NCI-H526 treated with DMSO at 0.1 percent for 48 hours (cell line): ENCODE measurements at regions not wholly inside any gene's neighbourhood (a gene's known extent, or its start where the extent isn't known, plus 50 kb on each side); places are given as distances from the start of the nearest gene placed in this dataset.
"Not testable (repeated sequence)": the region's sequence is repeated elsewhere in the genome, so short reads cannot be mapped to it uniquely, and the experiment has no call there.

ENCODE experiments used
- DNase-seq: peaks from one replicate; lab custom pipeline; 2025; lab: John Stamatoyannopoulos, UW

GRCh38 chr3:139201446-139202225 is 142.2 kb upstream of the MRPS22 start:
- no peak for DNase-seq

- peak; percentile 26 for DNase-seq
Observed at GRCh38 chr3:139202226-139202958, 141.4 kb upstream of the MRPS22 start.

- no peak for DNase-seq
Observed at GRCh38 chr3:139202959-139203349, 140.9 kb upstream of the MRPS22 start.

- no peak for DNase-seq
Observed at GRCh38 chr3:139203752-139204151, 140.1 kb upstream of the MRPS22 start.

DNA sequence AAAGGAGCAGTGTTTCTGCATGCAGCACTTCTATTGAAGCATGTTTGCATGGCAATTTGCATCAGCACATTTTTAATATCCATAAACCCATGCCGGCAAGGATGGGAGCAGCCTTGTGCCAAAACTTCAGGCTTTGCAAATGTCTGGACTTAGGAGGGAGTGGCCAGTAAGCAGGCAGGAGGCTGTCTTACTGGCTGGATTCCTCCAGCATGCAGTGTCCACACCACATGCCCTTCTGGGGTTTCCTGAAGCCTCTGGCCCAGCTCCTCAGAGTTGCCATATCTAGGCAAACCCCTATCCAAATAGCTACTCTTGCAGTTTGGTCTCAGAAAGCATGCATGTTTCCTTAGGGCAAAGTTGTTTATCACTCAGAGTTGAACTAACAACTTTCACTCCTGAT is 139.1 kb upstream of the MRPS22 start:
- peak; percentile 71 for DNase-seq

DNA sequence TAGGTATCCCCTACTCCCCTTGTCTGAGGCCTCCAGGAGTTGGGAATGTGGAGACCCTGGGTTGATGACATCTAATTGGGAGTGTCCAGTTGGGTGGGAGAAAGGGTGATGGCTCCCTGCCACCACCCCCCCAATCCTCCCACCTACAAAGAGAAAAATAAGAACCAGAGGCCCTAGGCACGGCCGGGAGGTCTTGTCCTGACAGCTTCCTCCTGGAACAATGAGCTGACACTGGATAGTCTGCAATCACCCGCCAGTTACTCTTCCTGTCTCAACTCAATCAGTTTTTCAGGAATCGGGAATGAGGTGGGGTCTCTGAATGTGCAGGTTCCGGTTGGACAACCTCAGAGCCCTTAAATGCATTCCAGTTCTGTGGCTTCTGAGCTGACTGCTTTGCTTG is 129.9 kb upstream of the MRPS22 start:
- no peak for DNase-seq

GRCh38 chr3:139216958-139217357 is 126.9 kb upstream of the MRPS22 start:
- no peak for DNase-seq

- DNase-seq: no peak
Observed at GRCh38 chr3:139217633-139218032, 126.2 kb upstream of the MRPS22 start.

GRCh38 chr3:139218046-139218445 is 125.8 kb upstream of the MRPS22 start:
- no peak for DNase-seq

GRCh38 chr3:139219463-139219862 is 124.4 kb upstream of the MRPS22 start:
- DNase-seq: no peak

DNA sequence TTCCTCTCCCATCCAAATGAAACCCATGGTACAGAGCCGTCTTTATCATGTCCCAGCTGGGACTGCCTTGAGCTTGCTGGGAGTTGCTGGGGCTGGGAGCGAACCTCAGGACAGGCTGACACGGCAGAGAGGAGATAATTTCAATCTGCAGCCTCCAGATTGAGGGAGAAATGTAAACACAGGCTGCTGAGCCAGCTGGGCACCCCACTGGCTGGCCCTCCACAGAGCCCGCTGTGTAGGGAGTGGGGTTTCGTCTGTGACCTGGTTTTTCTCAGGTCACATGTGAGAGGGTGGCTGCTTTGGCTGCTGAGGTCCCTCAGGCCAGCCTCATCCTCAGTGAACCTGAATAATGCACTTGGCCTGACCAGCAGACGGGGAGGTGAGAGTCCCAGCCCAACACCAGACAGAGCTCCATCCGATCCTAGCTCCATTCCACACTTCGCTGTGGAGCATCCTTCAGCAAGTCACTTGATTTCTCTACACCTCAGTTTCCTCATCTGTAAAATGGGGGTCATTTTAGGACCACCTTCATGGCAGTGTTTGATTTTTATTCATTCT is 121.6 kb upstream of the MRPS22 start:
- DNase-seq: no peak

DNA sequence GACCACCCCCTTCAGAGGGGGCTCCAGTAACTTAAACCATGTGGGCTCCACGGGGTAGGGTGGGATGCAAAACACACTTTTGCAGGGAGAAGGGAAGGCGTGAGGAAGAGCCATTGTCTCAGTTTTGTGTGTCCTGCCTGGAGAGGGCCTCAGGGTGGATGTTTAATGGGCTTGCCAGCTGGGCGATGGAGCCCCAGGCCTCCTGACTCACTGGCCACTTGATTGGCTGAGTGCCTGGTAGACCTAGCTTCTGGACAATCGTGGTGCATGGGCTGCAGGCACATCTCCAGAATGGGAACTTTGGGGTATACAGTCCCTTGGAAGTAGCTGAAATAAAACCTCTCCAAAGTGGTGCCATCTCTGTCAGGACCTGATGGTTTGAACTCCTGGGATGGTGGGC is 118.3 kb upstream of the MRPS22 start:
- DNase-seq: no peak

DNA sequence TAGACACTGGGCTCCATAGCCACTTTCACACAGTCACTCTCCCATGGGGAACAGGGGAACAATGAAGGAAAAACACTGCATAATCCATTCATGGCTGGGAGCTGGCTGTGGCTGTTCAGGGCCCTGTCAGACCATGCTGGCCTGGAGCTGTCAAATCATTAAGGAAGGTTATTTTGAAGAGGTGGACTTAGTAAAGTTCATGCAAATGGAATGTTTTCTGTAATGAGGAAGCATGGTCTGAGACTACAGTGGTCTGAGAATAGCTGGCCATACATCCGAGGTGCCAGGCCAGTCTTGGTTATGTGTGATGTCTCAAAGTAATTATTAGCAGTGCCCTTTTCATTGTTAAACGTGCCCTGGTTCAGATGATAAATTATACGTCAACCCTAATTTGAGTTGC is 117.1 kb upstream of the MRPS22 start:
- DNase-seq: no peak

GRCh38 chr3:139227165-139227564 is 116.7 kb upstream of the MRPS22 start:
- no peak for DNase-seq

DNA sequence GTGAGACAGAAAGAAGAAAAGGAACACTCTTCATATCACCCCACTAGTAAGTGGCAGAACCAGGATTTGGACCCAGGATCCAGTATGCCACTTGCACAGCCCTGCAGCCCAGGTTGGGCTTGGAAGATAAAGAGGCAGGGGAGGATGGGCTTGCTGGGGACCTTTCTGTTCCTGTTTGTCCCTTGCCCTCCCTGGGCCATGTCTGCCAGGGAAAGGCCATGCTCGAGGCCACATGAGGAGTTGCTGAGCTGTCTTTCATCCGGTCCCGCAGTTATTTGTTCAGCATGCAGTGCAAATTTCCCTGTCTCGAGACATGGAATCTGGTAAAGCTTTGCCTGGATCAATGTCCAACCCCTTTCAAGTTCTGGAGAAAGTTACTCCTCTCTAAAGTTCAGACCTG is 116.0 kb upstream of the MRPS22 start:
- no peak for DNase-seq

DNA sequence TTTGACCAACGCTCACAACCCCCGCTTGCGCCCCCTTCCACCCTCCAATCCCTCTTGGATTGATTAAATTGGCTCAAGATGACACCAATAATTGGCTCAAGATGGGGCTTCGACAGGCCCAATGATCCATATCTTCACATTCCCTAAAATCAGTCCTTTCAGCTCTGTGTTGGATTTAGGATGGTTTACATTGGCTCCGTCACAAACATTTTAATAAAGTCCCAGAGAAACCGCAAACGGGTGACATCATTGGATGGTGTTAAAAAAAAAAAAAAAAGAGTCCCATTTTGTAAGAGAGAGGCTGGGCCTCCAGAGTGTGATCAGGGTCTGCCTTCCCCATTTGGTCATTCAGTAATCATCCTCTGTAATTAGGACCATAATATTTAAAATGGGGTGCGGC is 113.4 kb upstream of the MRPS22 start:
- no peak for DNase-seq

- no peak for DNase-seq
Observed at GRCh38 chr3:139231555-139232281, 112.1 kb upstream of the MRPS22 start.

GRCh38 chr3:139232341-139232740 is 111.5 kb upstream of the MRPS22 start:
- not testable (repeated sequence) for DNase-seq

GRCh38 chr3:139234491-139234890 is 109.3 kb upstream of the MRPS22 start:
- DNase-seq: no peak

- DNase-seq: no peak
Observed at GRCh38 chr3:139235192-139235591, 108.6 kb upstream of the MRPS22 start.

- DNase-seq: no peak
Observed at GRCh38 chr3:139236336-139236735, 107.5 kb upstream of the MRPS22 start.

DNA sequence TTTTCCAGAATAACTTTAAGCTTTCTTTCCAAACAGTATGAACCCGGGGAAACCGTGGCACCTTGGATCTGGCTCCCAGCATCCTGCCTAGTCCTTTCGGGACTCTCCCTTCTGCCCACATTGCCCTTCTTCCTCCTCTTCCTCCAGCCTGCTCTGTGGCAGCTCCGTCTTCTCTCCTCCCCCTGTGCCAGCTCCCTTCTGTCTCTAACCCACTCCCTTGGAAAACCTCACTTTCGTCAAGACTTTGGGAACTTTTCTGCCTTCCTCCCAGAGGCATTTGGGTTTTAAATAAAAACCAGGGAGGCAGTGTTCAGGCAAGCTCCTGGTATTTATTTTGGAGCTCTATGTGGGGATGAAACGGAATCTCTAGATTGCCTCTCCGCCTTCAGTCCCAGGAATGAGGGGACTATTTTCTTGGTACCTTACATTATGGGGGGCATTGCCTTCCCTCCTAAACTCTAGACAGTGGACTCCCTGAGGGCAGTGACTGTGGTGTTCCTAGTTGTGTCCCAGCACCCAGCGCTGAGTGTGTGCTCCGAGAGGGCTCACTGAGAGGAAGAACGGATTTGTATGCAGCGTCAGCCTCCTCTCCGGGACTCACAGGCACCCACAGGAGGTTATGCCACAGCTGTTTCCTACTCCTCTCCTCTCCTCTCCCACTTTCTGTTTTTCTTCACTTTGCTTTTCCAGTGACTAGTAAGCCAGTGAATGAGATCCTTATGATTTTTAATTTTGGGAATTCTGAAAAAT is 105.4 kb upstream of the MRPS22 start:
- DNase-seq: no peak
